SK-N-MC (cell line): ENCODE measurements at regions not wholly inside any gene's neighbourhood (a gene's known extent, or its start where the extent isn't known, plus 50 kb on each side); places are given as distances from the start of the nearest gene placed in this dataset.
"Not testable (repeated sequence)": the region's sequence is repeated elsewhere in the genome, so short reads cannot be mapped to it uniquely, and the experiment has no call there.

ENCODE experiments used
- EZH2 ChIP-seq: fragments of 200-600 bp; sonication (generic); IDR thresholded peaks from one replicate; pipeline ENCODE4 v1.6.1; 2017; ENCODE audit warnings: antibody characterized with exemption
- FOXP2 ChIP-seq: optimal IDR thresholded peaks from 2 replicates; pipeline ENCODE3; 2011; ENCODE audit warnings: mild to moderate bottlenecking, moderate library complexity; ENCODE audit not compliant: insufficient read depth; ENCODE audit errors: extremely low read length, control extremely low read depth
- POLR2AphosphoS5 ChIP-seq: IDR thresholded peaks from 2 replicates; pipeline ENCODE4 v1.6.1; 2012; ENCODE audit warnings: mild to moderate bottlenecking, low read depth, low read length, borderline replicate concordance

DNA sequence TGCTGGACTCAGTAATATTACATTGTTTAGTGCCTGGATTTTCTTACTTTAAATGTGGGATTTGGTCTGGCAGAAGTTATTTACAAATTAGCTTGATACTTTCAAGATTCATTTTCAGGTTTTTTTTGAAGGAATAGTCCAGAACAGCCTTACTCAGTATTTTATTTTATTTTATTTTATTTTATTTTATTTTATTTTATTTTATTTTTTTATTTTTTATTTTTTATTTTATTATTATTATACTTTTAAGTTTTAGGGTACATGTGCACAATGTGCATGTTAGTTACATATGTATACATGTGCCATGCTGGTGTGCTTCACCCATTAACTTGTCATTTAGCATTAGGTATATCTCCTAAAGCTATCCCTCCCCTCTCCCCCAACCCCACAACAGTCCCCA, 380.5 kb upstream of the FTMT start:
- not testable (repeated sequence) for TF ChIP-seq EZH2, POLR2AphosphoS5, FOXP2
